A673 (cell line): ENCODE measurements at regions not wholly inside any gene's neighbourhood (a gene's known extent, or its start where the extent isn't known, plus 50 kb on each side); places are given as distances from the start of the nearest gene placed in this dataset.

Experiments
- CTCF ChIP-seq: fragments of 300-800, 200-600 bp; sonication (generic); conservative IDR thresholded peaks from 2 replicates; pipeline ENCODE4 v1.5.1; 2017; ENCODE audit warnings: low read depth, mild to moderate bottlenecking, antibody characterized with exemption, low read length, moderate library complexity, mixed read lengths
- EZH2 ChIP-seq: fragments of 200-600 bp; sonication (generic); IDR thresholded peaks from 2 replicates; pipeline ENCODE4 v1.6.1; 2017; ENCODE audit warnings: borderline replicate concordance, low read depth, mild to moderate bottlenecking, mixed read lengths, antibody characterized with exemption, low read length; ENCODE audit not compliant: poor library complexity, severe bottlenecking

- no peak for TF ChIP-seq CTCF
- no peak for TF ChIP-seq EZH2
Measured at GRCh38 chr3:65004306-65004705, 316.5 kb upstream of the ADAMTS9 start.
